H1 (cell line): ENCODE measurements at regions not wholly inside any gene's neighbourhood (a gene's known extent, or its start where the extent isn't known, plus 50 kb on each side); places are given as distances from the start of the nearest gene placed in this dataset.

Experiments used
- CBX8 ChIP-seq: fragments of 300-800, 300-1000 bp; sonication (generic); IDR thresholded peaks from 2 replicates; pipeline ENCODE4 v1.7.1; 2016; ENCODE audit warnings: low read depth, low read length, borderline replicate concordance
- CHD2 ChIP-seq: IDR thresholded peaks from 2 replicates; pipeline ENCODE4 v1.6.1; 2012; ENCODE audit warnings: low read length, improper control_type of control experiment
- E2F6 ChIP-seq: IDR thresholded peaks from 2 replicates; pipeline ENCODE4 v1.6.1; 2012; ENCODE audit warnings: inconsistent platforms
- MAX ChIP-seq: IDR thresholded peaks from 2 replicates; pipeline ENCODE4 v1.6.1; 2012; ENCODE audit warnings: inconsistent platforms
- NRF1 ChIP-seq: IDR thresholded peaks from 2 replicates; pipeline ENCODE4 v1.6.1; 2011; ENCODE audit warnings: mild to moderate bottlenecking, low read depth, low read length, improper control_type of control experiment
- YY1 ChIP-seq: IDR thresholded peaks from 2 replicates; pipeline ENCODE4 v1.6.1; 2011; ENCODE audit warnings: low read depth, mild to moderate bottlenecking, low read length

- TF ChIP-seq NRF1 = no peak
- TF ChIP-seq CBX8 = no peak
- TF ChIP-seq MAX = no peak
- TF ChIP-seq CHD2 = no peak
- no peak for TF ChIP-seq E2F6
- no peak for TF ChIP-seq YY1
- TF ChIP-seq, all 59 proteins: peak for 0
Measured at GRCh38 chr13:89468081-89468480, 1796.9 kb downstream of the SLITRK5 start (continued).
